HG02571 (cell line): ENCODE measurements at regions not wholly inside any gene's neighbourhood (a gene's known extent, or its start where the extent isn't known, plus 50 kb on each side); places are given as distances from the start of the nearest gene placed in this dataset.
"Not testable (repeated sequence)": the region's sequence is repeated elsewhere in the genome, so short reads cannot be mapped to it uniquely, and the experiment has no call there.

ENCODE experiments used
- ATAC-seq: cut with Tn5 transposase; IDR thresholded peaks from one replicate; pipeline ENCODE4 v1.9.1; 2021; ENCODE audit warnings: mild to moderate bottlenecking, moderate library complexity; ENCODE audit not compliant: unreplicated experiment

DNA sequence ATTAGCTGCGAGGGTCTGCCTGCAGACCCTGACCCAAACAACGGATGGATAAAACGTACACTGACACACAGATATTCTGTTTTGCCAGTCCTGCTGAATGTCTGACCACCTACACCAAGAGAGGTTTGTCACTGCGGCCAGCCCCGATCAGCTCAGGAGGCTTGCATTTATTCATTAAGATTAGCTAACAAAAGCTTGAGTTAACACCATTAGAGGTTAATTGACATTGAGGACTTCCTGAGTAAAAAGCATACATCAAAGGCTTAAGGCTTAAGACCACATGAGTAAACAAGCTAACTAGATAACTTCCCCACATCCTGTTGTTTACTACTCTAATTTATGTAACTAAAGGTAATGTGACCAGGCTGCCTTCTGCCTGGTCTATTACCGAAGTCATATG is 198.1 kb upstream of the TRPC7 start:
- no peak for ATAC-seq

DNA sequence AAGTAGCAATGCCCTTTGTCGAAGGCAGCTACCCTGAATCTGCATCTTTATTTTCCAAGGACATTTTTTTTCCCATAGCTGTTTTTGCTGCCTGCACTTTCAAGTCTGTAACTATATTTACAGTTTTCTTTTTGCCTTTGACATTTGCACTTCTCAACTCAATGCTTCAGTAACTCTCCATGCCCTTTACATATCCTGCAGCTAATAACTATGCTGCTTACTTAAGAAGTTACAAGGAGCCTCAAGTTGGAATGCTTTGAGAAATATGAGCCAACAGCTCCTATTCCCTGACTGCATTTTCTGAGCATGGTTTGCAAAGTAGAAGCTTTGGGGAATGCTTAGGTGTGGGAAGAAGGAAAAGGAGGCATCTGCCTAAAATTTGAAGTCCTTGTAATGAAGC is 194.8 kb upstream of the TRPC7 start:
- no peak for ATAC-seq

DNA sequence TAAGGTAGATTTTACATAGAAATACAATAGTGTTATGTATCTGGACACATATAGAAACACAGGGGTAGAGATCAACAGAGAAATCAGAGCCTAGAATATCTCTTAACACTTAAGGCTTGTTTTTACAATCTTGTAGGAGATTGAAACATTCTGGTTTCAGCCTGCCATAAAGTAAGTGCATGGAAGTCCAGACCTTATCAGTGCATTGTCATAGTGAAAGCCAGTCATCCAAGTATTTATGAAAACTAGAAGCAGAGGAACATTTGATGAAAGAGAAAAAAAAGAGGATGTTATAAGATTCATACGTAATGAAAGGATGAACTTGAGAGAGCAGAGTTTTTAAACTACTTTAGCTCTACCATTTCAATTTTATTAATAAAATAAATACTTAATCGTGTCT is 194.3 kb upstream of the TRPC7 start:
- ATAC-seq = no peak

DNA sequence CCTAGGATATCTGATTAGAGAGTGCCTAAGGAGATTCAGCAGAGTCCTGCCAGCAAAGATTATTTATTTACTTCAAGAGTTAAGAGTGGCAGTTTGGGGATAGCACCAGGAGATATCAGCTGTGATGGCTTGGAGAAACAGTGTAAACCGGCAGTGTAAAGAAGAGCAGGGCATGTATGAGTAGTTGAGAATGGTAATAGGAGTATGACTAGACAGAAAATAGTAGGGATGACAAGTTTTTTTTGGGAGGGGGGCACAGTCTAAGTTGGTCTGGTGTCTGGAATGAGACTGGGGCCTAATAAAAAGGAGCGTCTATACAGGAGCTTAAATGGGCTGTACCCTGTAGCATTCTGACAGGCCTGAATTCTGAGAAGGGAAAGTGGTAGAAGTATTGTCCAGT is 181.8 kb upstream of the TRPC7 start:
- ATAC-seq = not testable (repeated sequence)

- not testable (repeated sequence) for ATAC-seq
Measured at GRCh38 chr5:136546441-136546840, 181.1 kb upstream of the TRPC7 start.

- ATAC-seq = not testable (repeated sequence)
Measured at GRCh38 chr5:136545031-136545430, 179.7 kb upstream of the TRPC7 start.

DNA sequence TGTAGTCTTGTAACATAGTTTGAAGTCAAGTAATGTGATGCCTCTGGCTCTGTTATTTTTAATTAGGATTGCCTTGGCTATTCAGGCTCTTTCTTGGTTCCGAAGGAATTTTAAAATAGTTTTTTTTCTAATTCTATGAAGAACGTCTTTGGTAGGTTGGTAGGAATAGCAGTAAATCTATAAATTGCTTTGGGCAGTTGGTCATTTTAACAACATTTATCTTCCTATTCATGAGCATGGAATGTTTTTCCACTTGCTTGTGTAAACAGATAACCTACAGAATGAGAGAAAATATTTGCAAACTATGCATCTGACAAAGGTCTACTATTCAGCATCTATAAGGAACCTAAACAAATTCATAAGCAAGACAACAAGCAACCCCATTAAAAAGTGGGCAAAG is 173.2 kb upstream of the TRPC7 start:
- ATAC-seq = no peak

DNA sequence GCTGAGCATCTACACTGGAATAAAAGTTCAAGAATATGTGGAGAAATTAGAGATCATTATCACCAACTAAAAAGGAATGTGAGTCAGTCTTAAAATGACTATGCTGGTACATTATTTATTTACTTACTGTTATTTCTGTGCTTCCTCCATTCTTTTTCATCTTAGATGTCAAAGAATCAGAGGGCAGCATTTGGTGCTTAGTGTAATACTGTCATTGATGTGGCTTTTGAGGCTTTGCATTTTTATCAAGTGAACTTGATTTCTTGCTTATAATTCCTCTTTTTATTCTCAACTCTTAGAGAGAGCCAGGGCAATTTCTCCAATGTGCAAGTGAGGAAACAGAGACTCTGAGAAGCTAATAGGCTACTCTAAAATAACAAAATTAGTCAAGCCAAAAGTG is 163.7 kb upstream of the TRPC7 start:
- no peak for ATAC-seq

DNA sequence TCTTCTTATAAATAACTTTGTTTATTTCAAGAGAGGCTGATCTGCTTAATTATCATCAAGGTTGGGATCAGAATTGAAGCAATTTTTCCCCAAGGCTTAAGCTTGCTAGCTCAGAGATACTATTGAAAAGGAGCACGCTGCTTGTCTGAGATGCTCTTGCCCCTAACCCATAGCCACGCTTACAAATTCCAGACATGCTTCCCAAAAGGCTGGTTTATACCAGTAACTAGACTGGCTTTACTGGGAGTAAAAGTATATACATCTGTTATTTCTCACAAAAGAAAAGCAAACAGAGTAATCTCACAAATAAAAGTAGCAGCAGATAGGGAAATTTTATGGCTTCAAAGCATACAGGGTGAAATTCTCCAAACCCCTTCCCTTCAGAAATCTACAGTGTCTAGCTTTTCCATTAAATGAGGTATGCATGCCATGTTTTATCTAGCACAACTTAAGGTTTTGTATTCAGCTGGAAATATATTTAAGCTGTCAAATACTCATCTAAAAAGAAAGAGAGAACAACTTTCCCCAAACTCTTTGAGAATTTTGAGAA is 163.2 kb upstream of the TRPC7 start:
- ATAC-seq = no peak

DNA sequence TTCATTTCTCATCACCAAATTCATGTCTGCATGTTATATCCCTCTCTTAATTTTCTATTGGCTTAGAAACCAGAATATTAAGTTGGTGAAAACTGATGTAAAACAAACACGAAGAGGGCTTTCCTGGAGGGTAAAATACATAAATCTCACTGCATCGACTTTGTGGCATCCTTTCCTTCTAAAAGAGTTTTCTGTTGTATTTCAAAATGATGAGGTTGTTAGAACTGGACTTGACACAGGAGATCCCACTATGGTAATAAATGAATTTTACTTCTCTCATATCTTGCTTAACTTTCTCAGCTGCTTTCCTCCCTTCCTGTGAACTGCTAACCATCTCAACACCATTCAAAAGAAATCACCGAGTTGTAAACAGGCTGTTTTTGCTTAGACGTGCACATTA is 162.0 kb upstream of the TRPC7 start:
- no peak for ATAC-seq

- no peak for ATAC-seq
Measured at GRCh38 chr5:136526791-136527190, 161.4 kb upstream of the TRPC7 start.

DNA sequence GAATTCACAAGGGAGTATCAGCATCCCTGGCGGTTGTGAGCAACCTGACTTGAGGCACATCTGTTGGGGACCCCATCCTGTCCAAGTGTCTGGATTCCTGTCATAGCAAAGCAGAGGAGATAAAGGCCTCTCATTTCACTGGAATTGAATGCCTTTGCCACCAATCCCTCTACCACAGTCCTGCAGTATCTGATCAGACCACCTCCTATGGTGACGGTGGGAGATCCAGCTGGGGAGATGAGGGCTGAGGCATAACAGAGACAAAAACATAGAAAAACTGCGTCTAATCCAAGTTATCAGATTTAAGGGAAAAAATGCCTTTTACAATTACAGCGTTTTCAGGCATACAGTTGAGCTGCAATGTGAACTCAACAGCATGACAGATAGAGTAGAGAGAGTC is 160.7 kb upstream of the TRPC7 start:
- ATAC-seq = no peak

GRCh38 chr5:136525597-136525996 is 160.3 kb upstream of the TRPC7 start:
- no peak for ATAC-seq

DNA sequence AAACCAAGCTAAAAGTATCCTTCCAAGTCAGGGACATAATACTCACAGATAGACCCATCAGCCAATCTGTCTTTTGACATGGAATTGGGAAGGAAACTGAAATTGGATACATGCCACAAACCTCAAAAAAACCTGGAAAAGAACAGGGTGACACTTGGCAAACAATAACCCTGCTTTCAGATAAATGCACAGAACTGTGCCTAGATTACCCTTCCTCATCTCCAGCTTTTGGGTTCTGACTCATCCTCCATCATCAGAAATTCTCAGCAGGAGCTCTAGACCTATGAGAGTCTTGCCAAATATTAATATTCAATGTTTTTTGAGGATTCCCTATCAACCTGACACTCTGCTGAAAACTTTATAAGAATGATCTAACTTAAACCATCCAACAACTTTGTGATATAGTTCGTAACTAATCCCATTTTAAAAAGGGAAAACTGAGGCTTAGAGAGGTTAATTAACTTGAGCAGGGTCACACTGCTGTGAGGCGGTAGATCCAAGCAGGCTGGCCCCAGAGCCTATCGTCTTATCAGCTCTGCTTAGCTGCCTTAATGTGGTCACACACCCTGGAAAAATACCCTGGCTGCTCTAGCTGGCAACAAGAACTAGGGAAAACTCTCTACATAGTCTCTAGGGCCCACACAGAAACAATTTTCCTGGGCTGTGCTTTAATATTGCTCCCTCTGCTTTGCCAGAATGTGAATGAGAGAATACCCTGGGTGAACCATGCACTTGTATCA is 157.0 kb upstream of the TRPC7 start:
- no peak for ATAC-seq

DNA sequence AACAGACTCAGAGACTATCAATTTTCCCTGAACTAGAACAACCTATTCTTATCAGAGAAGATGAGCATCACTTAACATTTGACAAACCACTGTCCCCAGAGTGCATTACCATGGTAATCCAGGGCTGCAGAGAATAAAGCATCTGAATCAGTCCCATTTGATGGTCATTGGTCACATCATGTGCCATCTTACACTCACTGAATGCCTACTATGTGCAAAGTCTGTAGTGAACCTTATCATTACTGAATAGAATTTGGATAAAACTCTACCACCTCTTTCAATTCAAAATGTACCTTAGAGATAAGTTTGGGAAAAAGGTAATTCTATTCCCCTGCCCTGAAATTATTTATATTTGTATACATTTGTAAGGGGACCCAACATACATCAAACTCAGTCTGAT is 156.4 kb upstream of the TRPC7 start:
- no peak for ATAC-seq

- ATAC-seq = no peak
Measured at GRCh38 chr5:136518814-136519213, 153.5 kb upstream of the TRPC7 start.

DNA sequence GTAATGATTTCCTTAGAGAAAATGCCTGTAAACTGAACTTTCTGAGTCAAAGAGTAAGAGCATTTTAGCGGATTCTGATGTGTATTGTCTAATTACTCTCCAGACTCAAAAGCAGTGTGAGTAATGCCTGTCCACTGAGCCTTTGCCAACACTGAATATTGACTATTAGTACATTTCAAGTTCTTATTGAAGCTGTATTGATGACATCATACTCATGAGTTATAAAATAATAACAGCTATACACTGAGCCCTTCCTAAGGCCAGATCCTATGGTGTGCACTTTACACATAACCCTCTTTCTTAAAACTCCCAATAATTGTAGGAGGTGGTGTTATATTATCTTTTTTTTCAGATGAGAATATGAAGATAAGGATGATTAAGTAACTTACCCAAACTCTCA is 152.8 kb upstream of the TRPC7 start:
- ATAC-seq = no peak

DNA sequence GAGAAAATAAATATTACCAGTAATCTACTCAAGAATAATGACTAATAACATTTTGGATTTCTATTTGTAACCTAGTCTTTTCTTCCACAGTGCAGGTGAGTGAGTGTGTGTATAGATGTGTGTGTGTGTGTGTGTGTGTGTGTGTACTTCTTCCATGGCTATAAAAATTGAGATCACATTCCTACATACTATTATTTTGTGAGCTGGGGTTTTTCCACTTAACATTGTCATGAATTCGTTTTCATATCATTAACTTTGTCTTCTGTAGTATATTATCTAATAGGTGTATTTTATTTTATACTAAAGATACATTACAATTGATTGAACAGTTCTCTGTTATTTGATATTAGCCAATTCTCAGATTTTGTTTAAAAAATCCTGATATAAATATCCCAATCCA is 152.4 kb upstream of the TRPC7 start:
- no peak for ATAC-seq

GRCh38 chr5:136516637-136517036 is 151.3 kb upstream of the TRPC7 start:
- ATAC-seq = no peak

DNA sequence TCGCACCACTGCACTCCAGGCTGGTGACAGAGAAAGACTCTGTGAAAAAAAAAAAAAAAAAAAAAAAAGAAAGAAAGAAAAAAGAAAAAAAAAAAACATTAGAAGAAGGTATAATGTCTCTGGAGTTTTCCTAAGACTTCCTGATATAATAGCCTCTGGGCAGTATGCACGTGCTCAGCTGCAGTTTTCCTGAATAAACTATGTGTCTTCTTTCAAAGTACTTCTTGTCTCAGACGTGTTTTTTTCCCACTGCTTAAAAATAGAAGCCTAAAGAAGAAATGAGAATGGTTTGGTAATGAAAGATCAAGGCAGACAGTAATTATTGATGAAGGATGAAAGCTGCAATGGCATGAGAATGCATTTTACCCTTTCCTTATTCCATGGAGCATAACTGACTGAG is 148.1 kb upstream of the TRPC7 start:
- no peak for ATAC-seq

DNA sequence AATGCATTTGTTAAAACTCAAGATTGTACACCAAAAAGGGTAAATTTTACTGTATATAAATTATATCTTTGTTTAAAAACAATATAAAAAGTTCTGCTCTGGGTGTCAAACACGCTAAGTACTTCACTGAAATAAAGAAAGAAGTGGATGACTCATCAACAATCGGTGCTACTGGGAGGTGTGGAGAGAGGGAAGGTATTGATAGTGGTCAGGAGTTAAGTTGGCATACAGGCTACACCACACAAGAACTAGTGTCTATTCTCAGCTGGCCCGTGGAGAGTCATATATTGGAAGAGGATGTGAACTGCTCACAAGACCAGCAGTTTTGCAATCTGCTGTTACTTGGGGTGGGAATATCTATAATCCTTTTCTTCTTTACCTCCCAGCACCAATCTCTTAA is 145.7 kb upstream of the TRPC7 start:
- no peak for ATAC-seq

DNA sequence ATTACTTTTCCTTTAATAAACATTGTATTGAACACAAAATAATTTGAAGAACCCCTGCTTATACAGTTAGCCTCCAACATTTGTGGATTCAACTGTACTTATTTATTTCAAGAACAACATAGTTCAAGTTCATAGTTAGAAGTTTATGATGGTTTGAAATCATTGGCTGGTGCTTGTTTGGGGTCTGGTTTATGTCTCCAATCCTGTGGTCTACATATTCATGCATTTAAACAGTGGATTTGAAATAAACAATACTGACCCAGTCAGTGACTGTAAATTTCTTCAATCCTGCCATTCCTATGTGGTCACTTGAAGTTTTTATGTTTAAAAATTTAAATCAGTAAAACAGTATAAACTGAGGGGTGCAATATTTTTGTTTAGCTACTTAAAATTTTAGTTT is 145.1 kb upstream of the TRPC7 start:
- ATAC-seq = no peak

- no peak for ATAC-seq
Measured at GRCh38 chr5:136506131-136506530, 140.8 kb upstream of the TRPC7 start.
